Mucosa of stomach (tissue), 1 donor: ENCODE measurements at regions not wholly inside any gene's neighbourhood (a gene's known extent, or its start where the extent isn't known, plus 50 kb on each side); places are given as distances from the start of the nearest gene placed in this dataset.

Experiments used
- H3K27me3 ChIP-seq: one replicate; pipeline ENCODE4 v1.7.0; 2013; ENCODE audit warnings: mild to moderate bottlenecking, low read length; ENCODE audit not compliant: control insufficient read depth, insufficient read depth
- H3K36me3 ChIP-seq: one replicate; pipeline ENCODE4 v1.7.0; 2013; ENCODE audit warnings: low read length; ENCODE audit not compliant: control insufficient read depth, insufficient read depth
- H3K4me1 ChIP-seq: one replicate; pipeline ENCODE4 v1.7.0; 2013; ENCODE audit warnings: mild to moderate bottlenecking, low read length; ENCODE audit not compliant: control insufficient read depth, insufficient read depth
- H3K4me3 ChIP-seq: one replicate; pipeline ENCODE4 v1.7.0; 2013; ENCODE audit warnings: low read length
- H3K9ac ChIP-seq: one replicate; pipeline ENCODE4 v1.7.0; 2013; ENCODE audit warnings: mild to moderate bottlenecking, low read length, moderate library complexity
- H3K9me3 ChIP-seq: one replicate; pipeline ENCODE4 v1.7.0; 2013; ENCODE audit warnings: mild to moderate bottlenecking, low read length, moderate library complexity; ENCODE audit not compliant: control insufficient read depth
- donor health status: Pancreatic carcinoma.

DNA sequence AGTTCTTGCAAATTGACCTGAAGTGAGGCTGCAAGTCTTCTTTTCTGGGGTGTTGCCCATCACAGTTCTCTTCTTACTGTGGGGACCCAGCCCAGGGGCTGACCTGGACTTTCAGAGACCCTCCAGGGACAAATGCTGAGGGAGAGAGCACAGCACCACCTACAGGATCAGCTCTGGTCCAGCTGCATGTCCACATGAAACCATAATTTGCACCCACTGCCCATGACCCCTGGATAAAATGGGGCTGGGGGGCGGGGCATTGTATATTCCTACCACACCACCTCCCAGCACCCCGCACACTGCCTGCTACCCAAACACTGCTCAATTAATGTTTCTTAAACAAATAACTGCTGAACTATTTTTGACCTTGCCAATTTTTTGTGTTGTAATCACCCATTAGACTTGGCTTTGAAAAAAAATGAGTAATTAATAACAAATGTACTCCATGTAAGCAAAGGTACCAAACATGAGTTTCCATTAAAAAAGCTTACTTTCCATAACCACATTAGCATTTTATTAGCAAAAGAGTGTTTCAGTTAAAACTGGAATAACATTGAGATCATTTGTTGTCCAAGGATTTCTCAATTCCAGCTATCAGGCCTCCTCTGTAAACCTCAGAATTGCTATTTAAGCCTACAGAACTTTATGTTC lies 168.0 kb upstream of the RAB4A start:
- H3K9ac ChIP-seq, result no peak overlapping the region
- H3K36me3 ChIP-seq, result no peaks in the 10 kb centered on the region

GRCh38 chr1:229104654-229105053 lies 166.3 kb upstream of the RAB4A start:
- no peak overlapping the region for H3K4me3 ChIP-seq
- no peak overlapping the region for H3K9ac ChIP-seq
- H3K4me1 ChIP-seq, result peaks cover 23% of the 10 kb centered on the region
- H3K36me3 ChIP-seq, result no peaks in the 10 kb centered on the region
- no peaks in the 10 kb centered on the region for H3K9me3 ChIP-seq
- H3K27me3 ChIP-seq, result no peaks in the 10 kb centered on the region

More for the DNA sequence above, 168.0 kb upstream of the RAB4A start:
- Histone ChIP-seq H3K27me3 (no peaks in the 10 kb centered on the region), H3K9me3 (no peaks in the 10 kb centered on the region), H3K4me3 (no peak overlapping the region), H3K4me1 (peaks cover 17% of the 10 kb centered on the region)

GRCh38 chr1:229105109-229105508 lies 165.8 kb upstream of the RAB4A start:
- H3K9ac ChIP-seq, result no peak overlapping the region
- H3K9me3 ChIP-seq, result no peaks in the 10 kb centered on the region
- no peaks in the 10 kb centered on the region for H3K27me3 ChIP-seq
- H3K4me1 ChIP-seq, result peaks cover 26% of the 10 kb centered on the region
- H3K4me3 ChIP-seq, result no peak overlapping the region
- no peaks in the 10 kb centered on the region for H3K36me3 ChIP-seq

- H3K27me3 ChIP-seq, result no peaks in the 10 kb centered on the region
- H3K4me3 ChIP-seq, result no peak overlapping the region
- no peaks in the 10 kb centered on the region for H3K9me3 ChIP-seq
- H3K9ac ChIP-seq, result no peak overlapping the region
- peaks cover 26% of the 10 kb centered on the region for H3K4me1 ChIP-seq
- no peaks in the 10 kb centered on the region for H3K36me3 ChIP-seq
These were observed 164.9 kb upstream of the RAB4A start for GRCh38 chr1:229105822-229106525.

- Histone ChIP-seq H3K27me3 (no peaks in the 10 kb centered on the region), H3K36me3 (no peaks in the 10 kb centered on the region), H3K4me3 (no peak overlapping the region), H3K9me3 (no peaks in the 10 kb centered on the region), H3K4me1 (peaks cover 30% of the 10 kb centered on the region), H3K9ac (no peak overlapping the region)
These were observed 164.3 kb upstream of the RAB4A start for GRCh38 chr1:229106526-229107125.

DNA sequence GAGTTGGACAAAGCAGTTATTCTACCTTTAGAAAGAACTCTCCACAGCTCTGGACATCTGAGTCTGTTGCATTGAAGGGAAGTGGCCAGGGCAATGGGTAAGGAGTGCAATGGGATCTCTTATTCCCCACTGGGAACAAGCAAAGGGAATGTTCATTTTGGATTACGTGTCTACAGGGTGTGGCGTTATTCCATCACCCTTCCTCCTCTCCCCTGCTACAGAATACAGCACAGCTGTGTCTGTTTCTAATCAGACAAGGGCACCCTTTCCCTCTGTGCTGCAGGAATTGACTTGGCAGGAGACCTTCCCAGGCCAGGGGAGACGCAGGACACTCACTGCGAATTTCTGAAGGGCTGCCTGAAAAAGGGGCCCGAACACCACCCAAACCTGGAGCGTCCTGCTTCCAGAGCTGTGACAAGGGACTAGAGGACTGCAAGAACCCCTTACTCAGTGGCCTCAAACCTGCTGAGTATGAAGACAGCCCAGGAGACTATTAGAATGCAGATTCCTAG lies 163.6 kb upstream of the RAB4A start:
- Histone ChIP-seq H3K4me1 (peaks cover 36% of the 10 kb centered on the region), H3K27me3 (no peaks in the 10 kb centered on the region), H3K9ac (no peak overlapping the region), H3K36me3 (no peaks in the 10 kb centered on the region), H3K4me3 (no peak overlapping the region), H3K9me3 (no peaks in the 10 kb centered on the region)

DNA sequence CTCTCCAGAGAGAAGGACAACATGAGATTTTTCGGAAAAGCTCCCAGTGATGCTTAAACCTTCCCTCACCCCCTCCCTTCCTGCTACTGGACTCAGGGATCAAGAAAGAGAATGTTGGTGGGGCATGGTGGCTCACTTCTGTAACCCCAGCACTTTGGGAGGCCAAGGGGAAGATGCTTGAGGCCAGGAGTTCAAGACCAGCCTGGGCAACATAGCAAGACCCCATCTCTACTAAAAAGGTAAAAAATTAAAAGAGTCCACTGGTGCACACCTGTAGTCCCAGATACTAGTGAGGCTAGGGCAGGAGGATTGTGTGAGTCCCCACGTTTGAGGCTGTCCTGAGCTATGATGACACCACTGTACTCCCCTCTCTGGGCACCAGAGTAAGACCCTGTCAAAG lies 162.9 kb upstream of the RAB4A start:
- no peaks in the 10 kb centered on the region for H3K36me3 ChIP-seq
- peaks cover 37% of the 10 kb centered on the region for H3K4me1 ChIP-seq
- H3K4me3 ChIP-seq, result no peak overlapping the region
- H3K9ac ChIP-seq, result no peak overlapping the region
- H3K9me3 ChIP-seq, result no peaks in the 10 kb centered on the region
- no peaks in the 10 kb centered on the region for H3K27me3 ChIP-seq

DNA sequence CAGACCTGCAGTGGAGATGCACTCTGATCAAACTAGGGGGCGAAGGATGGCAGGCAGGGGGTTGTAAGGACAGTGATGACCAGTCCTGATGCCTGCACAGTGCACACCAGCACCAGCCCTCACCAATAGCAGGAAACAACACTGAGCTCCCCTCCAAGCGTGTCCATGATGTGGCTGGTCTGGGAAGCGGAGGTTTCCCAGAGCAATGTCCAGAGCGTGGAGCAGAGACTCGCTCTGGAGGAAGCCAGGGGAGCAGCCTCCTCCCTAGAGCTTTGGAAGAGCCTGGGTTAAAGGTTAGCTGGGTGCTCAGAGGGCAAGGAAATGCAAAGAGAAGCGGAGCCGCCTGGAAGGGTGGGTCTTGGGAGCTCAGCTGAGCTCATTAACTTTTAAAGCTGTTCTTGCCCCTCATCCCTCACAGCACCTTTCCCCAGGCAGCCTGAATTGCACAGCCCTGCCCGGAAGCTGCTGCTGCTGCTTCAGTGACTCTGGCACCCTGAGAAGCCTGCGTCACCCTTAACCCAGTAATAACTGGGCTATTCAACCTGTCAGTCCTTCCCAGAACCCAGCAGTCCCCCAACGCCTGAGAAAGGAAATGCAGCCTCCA lies 162.2 kb upstream of the RAB4A start:
- H3K36me3 ChIP-seq, result no peaks in the 10 kb centered on the region
- no peaks in the 10 kb centered on the region for H3K9me3 ChIP-seq
- no peak overlapping the region for H3K4me3 ChIP-seq
- H3K27me3 ChIP-seq, result no peaks in the 10 kb centered on the region
- peaks cover 37% of the 10 kb centered on the region for H3K4me1 ChIP-seq
- H3K9ac ChIP-seq, result peak overlapping the region; percentile 38

DNA sequence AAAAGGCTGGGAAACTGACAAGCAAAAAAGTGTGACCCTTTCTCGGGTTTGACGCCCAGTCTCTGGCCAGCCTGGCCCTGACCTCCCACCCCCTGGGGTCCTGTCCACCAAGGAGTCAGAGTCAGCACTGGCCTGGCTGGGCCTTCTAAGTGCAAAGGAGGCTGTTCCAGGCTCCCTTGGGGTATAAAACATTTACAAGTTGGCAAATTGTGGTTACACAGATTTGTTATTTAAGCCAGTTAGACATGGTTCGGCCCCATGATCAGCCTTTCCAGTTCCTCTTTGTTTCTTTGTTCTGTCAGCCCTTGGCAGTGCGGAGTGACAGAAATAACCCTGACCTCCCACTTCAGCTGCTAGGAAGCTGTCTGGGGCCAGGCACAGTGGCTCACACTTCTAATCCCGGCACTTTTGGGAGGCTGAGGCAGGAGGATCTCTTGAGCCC lies 161.6 kb upstream of the RAB4A start:
- Histone ChIP-seq H3K36me3 (no peaks in the 10 kb centered on the region), H3K9ac (peak overlapping the region; percentile 38), H3K4me1 (peaks cover 37% of the 10 kb centered on the region)

DNA sequence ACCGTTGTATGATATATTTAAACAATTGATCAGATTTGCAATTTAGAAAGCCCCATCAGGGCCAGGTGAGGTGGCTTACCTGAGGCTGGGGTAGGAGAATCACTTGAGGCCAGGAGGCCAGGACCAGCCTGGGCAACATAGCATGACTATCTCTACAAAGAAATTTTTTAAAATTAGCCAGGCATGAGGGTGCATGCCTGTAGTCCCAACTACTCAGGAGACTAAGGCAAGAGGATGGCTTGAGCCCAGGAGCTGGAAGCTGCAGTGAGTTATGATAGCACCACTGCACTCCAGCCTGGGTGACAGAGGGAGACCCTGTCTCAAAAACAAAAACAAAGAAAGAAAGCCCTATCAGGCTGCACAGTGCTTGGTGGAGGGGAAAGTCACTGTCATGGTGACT lies 159.9 kb upstream of the RAB4A start:
- Histone ChIP-seq H3K27me3 (no peaks in the 10 kb centered on the region), H3K9ac (no peak overlapping the region), H3K36me3 (no peaks in the 10 kb centered on the region), H3K9me3 (no peaks in the 10 kb centered on the region), H3K4me3 (no peak overlapping the region), H3K4me1 (peaks cover 37% of the 10 kb centered on the region)

More for the DNA sequence above, 161.6 kb upstream of the RAB4A start:
- Histone ChIP-seq H3K27me3 (no peaks in the 10 kb centered on the region), H3K9me3 (no peaks in the 10 kb centered on the region), H3K4me3 (no peak overlapping the region)

- Histone ChIP-seq H3K9ac (no peak overlapping the region), H3K36me3 (no peaks in the 10 kb centered on the region), H3K4me1 (peaks cover 37% of the 10 kb centered on the region), H3K4me3 (no peak overlapping the region), H3K27me3 (no peaks in the 10 kb centered on the region), H3K9me3 (no peaks in the 10 kb centered on the region)
These were observed 159.1 kb upstream of the RAB4A start for GRCh38 chr1:229111703-229112319.
